HepG2 (cell line): ENCODE measurements at regions not wholly inside any gene's neighbourhood (a gene's known extent, or its start where the extent isn't known, plus 50 kb on each side); places are given as distances from the start of the nearest gene placed in this dataset.
"Not testable (repeated sequence)": the region's sequence is repeated elsewhere in the genome, so short reads cannot be mapped to it uniquely, and the experiment has no call there.

Experiments
- ATAC-seq: fragments of 200-7000 bp; cut with Tn5 transposase; 3 replicates; pipeline ENCODE4 v1.9.1; 2020; ENCODE audit warnings: mild to moderate bottlenecking, moderate library complexity
- BruUV-seq: library from RNA; stranded (reverse); fragments of 400-500 nt; replicated peaks from 2 replicates; lab custom pipeline; 2021; lab: Mats Ljungman, UMichigan
- CTCF ChIA-PET: fragments of 300-600 bp; formaldehyde crosslinking; extraction: SDS; loops from one replicate; lab custom pipeline; 2021; ENCODE audit warnings: low total read pairs, inconsistent platforms, low intra/inter-chr PET ratio; lab: Yijun Ruan, JAX
- POLR2A ChIA-PET: fragments of 350-600 bp; sonication (Branson Sonifier 250); formaldehyde crosslinking; loops from one replicate; lab custom pipeline; 2020; ENCODE audit warnings: antibody characterized with exemption, inconsistent platforms; lab: Yijun Ruan, JAX
- DNase-seq: peaks from one replicate; pipeline ENCODE4 v3.0.0-alpha.2; 2015; ENCODE audit warnings: low spot score
- FAIRE-seq: peaks from 3 replicates; lab custom pipeline; 2011; peaks lifted over from hg19 to GRCh38; lab: Jason Lieb, UNC
- H2AFZ ChIP-seq: one replicate; pipeline ENCODE4 v1.6.1; 2011; ENCODE audit warnings: low read length, inconsistent platforms
- H3K27ac ChIP-seq: fragments of 300-600 bp; 3 replicates; pipeline ENCODE4 v1.8.0; 2011; ENCODE audit warnings: mixed run types, mild to moderate bottlenecking, mixed read lengths, low read length, inconsistent platforms; ENCODE audit not compliant: insufficient read depth; ENCODE audit errors: extremely low read length
- H3K27me3 ChIP-seq, 2 experiments: fragments of 200-600 bp in 1 of 2; 2 replicates in 1 of 2; 3 replicates in 1 of 2; pipeline versions ENCODE4 v1.6.0 to v1.8.0; 2011; ENCODE audit warnings: low read length in 2 of 2, mild to moderate bottlenecking in 2 of 2, moderate library complexity in 2 of 2, inconsistent platforms in 1 of 2; ENCODE audit not compliant: insufficient read depth in 2 of 2, control insufficient read depth in 1 of 2
- H3K36me3 ChIP-seq, 2 experiments: fragments of 200-600 bp in 1 of 2; replicated peaks in 1 of 2; 2 replicates in 1 of 2; 3 replicates in 1 of 2; pipeline versions ENCODE4 v1.5.1 to v1.8.0; 2011; ENCODE audit warnings: low read length in 2 of 2, inconsistent platforms in 1 of 2; ENCODE audit not compliant: insufficient read depth in 2 of 2, control insufficient read depth in 1 of 2
- H3K4me1 ChIP-seq: 2 replicates; pipeline ENCODE4 v1.5.1; 2012; ENCODE audit warnings: low read length, inconsistent platforms; ENCODE audit not compliant: insufficient read depth
- H3K4me2 ChIP-seq: 2 replicates; pipeline ENCODE4 v1.6.0; 2011; ENCODE audit warnings: low read depth, low read length, inconsistent platforms
- H3K4me3 ChIP-seq, 3 experiments: fragments of 200-600 bp in 1 of 3; sonication (generic), shearing (Covaris generic) in 1 of 3; replicated peaks in 1 of 3; 2 replicates each; pipeline ENCODE4 v1.5.1; 2011 to 2016; ENCODE audit warnings: low read length in 3 of 3, inconsistent platforms in 2 of 3, low read depth in 2 of 3, mild to moderate bottlenecking in 2 of 3, control low read depth in 1 of 3, mixed read lengths in 1 of 3; ENCODE audit not compliant: insufficient read depth in 1 of 3
- H3K79me2 ChIP-seq: one replicate; pipeline ENCODE4 v1.6.1; 2011; ENCODE audit warnings: low read length, inconsistent platforms; ENCODE audit not compliant: insufficient read depth
- H3K9ac ChIP-seq: 2 replicates; pipeline ENCODE4 v1.6.0; 2011; ENCODE audit warnings: mild to moderate bottlenecking, low read depth, low read length, inconsistent platforms; ENCODE audit not compliant: insufficient read depth
- H3K9me3 ChIP-seq: 2 replicates; pipeline ENCODE4 v1.5.1; 2012; ENCODE audit warnings: mild to moderate bottlenecking, low read length
- H4K20me1 ChIP-seq: 2 replicates; pipeline ENCODE4 v1.6.0; 2011; ENCODE audit warnings: inconsistent platforms, mild to moderate bottlenecking, low read length, moderate library complexity; ENCODE audit not compliant: insufficient read depth
- ZFX ChIP-seq: sonication (generic); formaldehyde crosslinking; IDR thresholded peaks from 2 replicates; pipeline ENCODE4 v1.4.0; 2020; ENCODE audit warnings: mild to moderate bottlenecking, low read depth, missing genetic modification reagents, moderate library complexity
- ZNF24 ChIP-seq: fragments of 450-650 bp; IDR thresholded peaks from 2 replicates; pipeline ENCODE4 v1.6.1; 2017; ENCODE audit warnings: antibody characterized with exemption, mild to moderate bottlenecking
- ZSCAN9 ChIP-seq: IDR thresholded peaks from 2 replicates; pipeline ENCODE4 v1.6.1; 2016; ENCODE audit warnings: borderline replicate concordance
- whole genome bisulfite sequencing: methylation state at CpG from one replicate; pipeline ENCODE4 v1.1.6; 2017; ENCODE audit warnings: low lambda C conversion rate; 5-methylcytosine and 5-hydroxymethylcytosine counted together
- in situ Hi-C: cut with HindIII; loops from 2 replicates; pipeline ENCODE4 v1.10.0; 2017; ENCODE audit warnings: low pct_unique_long_range_greater_than_20kb; ENCODE audit not compliant: extremely low pct_ligation_motif_present
- intact Hi-C: fragments of 100-400 bp; cut with micrococcal nuclease; formaldehyde crosslinking; loops from one replicate; pipeline ENCODE4 v1.10.0; 2022; ENCODE audit not compliant: unreplicated experiment

DNA sequence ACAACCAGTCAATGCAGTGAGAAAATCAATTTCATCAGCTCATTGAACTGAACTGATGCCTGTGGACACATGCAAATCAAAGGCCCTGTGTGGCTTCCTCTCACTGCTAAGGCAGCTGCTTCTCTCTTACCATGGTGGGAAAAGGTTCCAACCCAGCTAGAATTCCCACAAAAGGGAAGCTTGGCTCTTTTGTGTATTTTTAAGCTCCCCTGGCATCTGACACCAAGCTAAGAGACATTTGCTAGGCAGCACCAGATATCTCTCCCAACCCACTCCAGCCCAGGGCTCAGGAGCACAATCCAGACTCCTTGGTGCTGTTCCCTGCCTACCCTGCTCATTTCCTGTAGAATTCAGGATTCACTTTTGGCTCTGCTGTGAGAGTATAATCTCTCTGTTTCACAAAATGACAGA lies 129.6 kb downstream of the GXYLT1 start:
- Histone ChIP-seq H3K79me2 (no peaks in the 10 kb centered on the region), H3K27me3 (no peaks in the 10 kb centered on the region; a peak in 1 of 5 replicates), H3K9me3 (no peaks in the 10 kb centered on the region), H3K27ac (no peak overlapping the region), H3K4me2 (no peak overlapping the region), H3K9ac (no peak overlapping the region), H4K20me1 (no peaks in the 10 kb centered on the region), H3K36me3 (no peaks in the 10 kb centered on the region), H3K4me3 (no peak overlapping the region), H2AFZ (no peak overlapping the region), H3K4me1 (no peaks in the 10 kb centered on the region)
- TF ChIP-seq ZSCAN9 (CRISPR knock-in tag), result no peak
- no peak for TF ChIP-seq ZFX
- TF ChIP-seq ZNF24, result no peak
- intact Hi-C loops, result no loop called here
- no peak for DNase-seq
- BruUV-seq, result no TSS peak
- FAIRE-seq, result no peak
- ChIA-PET CTCF (no interaction called here), POLR2A (no interaction called here)
- in situ Hi-C loops, result loop anchor here (25.0 kb wide), 1 partner anchor 1078 kb away; no protein-coding TSS in a partner anchor
- no peak for ATAC-seq

DNA sequence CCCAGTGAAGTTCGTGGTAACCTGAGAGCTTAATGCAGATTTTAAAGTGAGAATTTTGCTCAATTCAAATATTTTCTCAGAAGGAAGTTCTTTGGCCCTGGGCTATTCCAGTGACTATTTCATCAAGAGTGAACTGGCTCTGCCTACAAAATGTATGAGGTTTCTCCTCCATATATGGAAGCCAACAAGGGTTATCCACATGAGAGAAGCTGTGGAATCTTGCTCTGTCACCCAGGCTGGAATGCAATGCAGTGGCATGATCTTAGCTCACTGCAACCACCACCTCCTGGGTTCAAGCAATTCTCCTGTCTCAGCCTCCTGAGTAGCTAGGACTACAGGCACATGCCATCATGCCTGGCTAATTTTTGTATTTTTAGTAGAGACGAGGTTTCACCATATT lies 132.2 kb downstream of the GXYLT1 start:
- H3K4me2 ChIP-seq, DNase-seq, ATAC-seq, H3K36me3 ChIP-seq, H4K20me1 ChIP-seq, intact Hi-C loops, H3K4me3 ChIP-seq, CTCF ChIA-PET, POLR2A ChIA-PET, H3K9me3 ChIP-seq, H3K27me3 ChIP-seq, H3K4me1 ChIP-seq, H3K9ac ChIP-seq, H3K79me2 ChIP-seq, H3K27ac ChIP-seq, BruUV-seq, H2AFZ ChIP-seq, FAIRE-seq: not testable (repeated sequence)
- in situ Hi-C loops, result loop anchor here (25.0 kb wide), 1 partner anchor 1075 kb away; no protein-coding TSS in a partner anchor
- WGBS, result 0% methylated on average over 2 of the region's 2 CpGs
